Activated gamma-delta T cell treated with Interleukin-2 at 50 U/mL for 16 hours (primary cell): ENCODE measurements at regions not wholly inside any gene's neighbourhood (a gene's known extent, or its start where the extent isn't known, plus 50 kb on each side); places are given as distances from the start of the nearest gene placed in this dataset.

Source experiments
- DNase-seq: peaks from one replicate; pipeline ENCODE4 v3.0.0-alpha.2; 2020

- DNase-seq = no peak
These were observed 219.0 kb downstream of the CCNG2 start for GRCh38 chr4:77375866-77376607.

- no peak for DNase-seq
These were observed 219.9 kb downstream of the CCNG2 start for GRCh38 chr4:77376788-77377460.

GRCh38 chr4:77384094-77384493 is 221.5 kb upstream of the CXCL13 start:
- no peak for DNase-seq

DNA sequence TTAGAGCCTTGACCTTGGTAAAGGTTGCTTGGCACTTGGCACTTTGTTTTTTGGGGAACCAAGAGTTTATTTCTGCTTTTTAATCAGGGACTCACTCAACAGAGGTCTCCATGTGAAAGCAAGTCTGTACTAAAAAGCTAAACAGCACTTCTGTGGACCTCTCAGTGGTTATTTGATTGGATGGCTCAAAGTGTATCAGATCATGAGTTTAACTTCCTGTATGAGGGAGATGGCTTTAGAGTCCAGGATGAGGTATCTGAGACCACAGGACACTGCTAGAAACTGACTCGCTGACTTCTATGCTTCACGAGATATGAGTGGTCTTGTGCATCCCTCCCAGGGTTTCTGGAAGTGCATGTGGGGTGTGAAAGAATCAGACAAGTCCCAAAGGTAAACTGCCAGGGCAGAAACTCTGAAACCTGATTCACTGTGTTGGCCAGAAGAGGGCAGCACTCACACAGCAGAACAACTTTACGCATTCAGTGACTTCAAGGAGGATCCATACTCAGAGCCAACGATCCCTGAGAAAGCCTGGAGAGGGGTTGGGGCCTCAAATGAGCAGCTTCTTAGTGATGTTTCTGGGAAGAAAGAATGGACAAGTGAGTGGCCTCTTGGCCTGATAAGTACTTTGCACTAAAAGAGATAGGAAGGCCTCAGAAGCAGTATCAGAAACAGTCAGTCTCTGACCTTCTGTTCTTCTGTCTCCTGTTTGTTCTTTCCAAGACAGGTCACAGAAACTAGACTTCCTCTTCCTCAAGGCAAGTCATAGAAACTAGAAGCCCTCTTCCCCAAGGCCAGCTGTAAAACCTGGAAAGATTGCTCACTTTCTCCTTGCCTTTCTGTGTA is 220.3 kb upstream of the CXCL13 start:
- peak; percentile 35 for DNase-seq

DNA sequence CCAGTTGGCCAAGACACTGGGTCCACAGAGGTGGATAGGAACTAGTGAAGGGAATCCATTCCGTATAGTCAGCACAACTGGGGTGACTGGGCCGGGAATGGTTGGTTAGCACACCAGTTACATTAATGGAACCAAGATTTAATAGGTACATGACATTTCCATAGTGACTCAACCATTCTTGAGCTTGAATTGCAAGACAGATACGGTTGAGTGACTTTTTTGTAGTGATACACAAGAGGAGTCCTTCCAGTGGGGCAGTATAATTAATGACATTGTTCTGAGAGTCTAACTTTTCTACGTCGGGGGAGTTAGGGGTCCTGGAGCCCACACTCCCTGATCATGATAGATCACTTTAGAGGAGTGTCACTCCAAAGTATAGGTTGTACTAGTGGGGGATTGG is 211.6 kb upstream of the CXCL13 start:
- no peak for DNase-seq

DNA sequence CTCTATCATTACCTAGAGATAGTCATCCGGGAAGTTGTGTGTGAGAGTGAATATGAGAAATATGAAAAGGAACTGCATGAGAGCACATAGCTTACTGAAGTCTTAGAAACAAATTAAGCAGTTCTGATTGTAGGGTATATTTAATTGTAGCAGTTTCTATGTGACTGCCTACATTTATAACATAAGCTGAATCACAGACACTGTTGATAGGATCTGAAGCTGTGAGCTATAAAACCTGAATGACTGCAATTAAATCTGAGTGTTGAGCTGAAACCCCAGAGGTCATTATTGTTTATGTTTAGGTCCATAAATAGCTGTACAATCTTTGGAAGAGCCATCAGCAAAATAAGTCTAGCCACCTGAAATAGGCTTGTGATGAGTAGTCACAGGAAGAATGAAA is 210.1 kb upstream of the CXCL13 start:
- no peak for DNase-seq

GRCh38 chr4:77398256-77398655 is 207.4 kb upstream of the CXCL13 start:
- no peak for DNase-seq

- no peak for DNase-seq
These were observed 205.8 kb upstream of the CXCL13 start for GRCh38 chr4:77399831-77400230.

DNA sequence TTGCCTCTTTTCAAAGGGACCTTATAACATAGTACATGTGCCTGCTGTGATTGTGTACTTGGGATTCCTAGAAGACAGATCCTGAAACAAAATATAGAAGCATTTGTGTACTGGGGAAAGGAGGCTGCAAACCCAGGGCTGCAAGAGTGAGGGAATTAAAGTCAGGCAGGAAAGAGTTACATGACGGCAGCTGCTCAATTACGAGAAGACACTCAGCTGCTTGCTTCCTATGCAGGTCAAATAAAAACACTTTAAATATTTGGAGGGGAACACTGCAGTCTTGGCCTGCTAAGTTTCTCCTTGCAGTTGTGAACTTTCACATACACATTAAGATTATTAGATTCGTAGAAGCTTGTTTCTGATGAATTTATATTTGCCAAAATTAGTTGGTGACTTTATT is 191.9 kb upstream of the CXCL13 start:
- no peak for DNase-seq

DNA sequence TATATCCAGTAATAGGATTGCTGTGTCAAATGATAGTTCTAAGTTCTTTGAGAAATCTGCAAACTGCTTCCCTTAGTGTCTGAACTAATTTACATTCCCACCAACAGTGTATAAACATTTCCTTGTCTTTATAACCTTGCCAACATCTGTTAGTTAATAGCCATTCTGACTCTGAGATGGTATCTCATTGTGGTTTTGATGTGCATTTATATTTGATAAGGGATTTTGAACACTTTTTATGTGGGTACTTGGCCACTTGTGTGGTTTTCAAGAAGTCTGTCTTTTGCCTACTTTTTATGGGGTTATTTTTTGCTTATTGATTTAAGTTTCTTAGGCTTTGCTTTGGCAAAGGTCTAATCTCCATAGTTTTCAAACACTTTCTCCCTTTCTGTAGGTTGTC is 189.9 kb upstream of the CXCL13 start:
- no peak for DNase-seq

GRCh38 chr4:77418333-77418732 is 187.3 kb upstream of the CXCL13 start:
- DNase-seq = no peak

DNA sequence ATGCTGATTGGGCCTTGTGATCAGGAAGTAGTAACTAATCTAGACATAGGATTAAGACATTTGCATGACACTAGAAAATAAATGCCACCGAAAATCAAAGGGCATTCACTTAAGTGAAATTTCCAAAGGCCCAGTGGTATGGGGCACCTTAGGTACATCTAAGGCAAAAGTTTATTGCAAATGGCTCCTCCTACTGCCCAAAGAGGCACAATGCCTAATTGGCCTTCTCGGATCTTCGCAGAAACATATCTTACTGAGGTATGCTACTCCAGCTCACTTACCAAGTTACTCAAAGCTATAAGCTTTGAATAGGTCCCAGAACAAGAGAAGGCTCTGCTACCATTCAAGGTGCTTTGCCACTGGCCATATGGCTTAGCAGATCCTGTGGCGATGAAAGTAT is 174.8 kb upstream of the CXCL13 start:
- no peak for DNase-seq

GRCh38 chr4:77431546-77431945 is 174.1 kb upstream of the CXCL13 start:
- DNase-seq = no peak

GRCh38 chr4:77432717-77433417 is 172.8 kb upstream of the CXCL13 start:
- no peak for DNase-seq

GRCh38 chr4:77433418-77433733 is 172.2 kb upstream of the CXCL13 start:
- DNase-seq = no peak

GRCh38 chr4:77434299-77435092 is 171.1 kb upstream of the CXCL13 start:
- DNase-seq = no peak

DNA sequence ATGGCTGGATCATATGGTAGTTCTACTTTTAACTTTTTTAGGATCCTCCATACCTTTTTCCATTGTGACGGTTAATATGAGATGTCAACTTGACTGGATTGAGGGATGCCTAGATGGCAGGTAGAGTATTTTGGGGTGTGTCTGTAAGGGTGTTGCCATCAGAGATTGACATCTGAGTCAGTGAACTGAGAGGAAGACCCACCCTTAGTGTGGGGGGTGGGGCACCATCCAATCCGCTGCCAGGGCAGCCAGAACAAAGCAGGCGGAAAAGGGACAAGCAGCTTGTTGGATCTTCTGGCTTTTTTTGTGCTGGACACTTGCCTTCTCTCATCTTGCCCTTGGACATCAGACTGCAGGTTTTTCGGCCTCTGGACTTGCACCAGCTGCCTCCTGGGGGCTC is 168.5 kb upstream of the CXCL13 start:
- DNase-seq = no peak

DNA sequence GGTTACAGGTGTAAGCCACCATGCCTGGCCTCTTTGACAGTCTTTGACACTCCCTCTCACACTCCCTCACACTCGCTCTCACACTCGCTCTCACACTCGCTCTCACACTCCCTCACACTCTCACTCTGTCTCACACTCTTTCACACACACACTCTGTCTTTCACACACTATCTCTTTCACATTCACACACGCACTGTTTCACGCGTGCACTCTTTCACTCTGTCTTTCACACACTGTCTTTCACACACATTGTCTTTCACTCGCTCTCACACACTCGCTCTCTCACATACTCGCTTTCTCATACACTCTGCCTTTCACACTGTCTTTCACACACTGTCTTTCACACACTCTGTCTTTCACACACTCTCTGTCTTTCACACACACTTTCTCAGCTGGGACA is 167.1 kb upstream of the CXCL13 start:
- no peak for DNase-seq

DNA sequence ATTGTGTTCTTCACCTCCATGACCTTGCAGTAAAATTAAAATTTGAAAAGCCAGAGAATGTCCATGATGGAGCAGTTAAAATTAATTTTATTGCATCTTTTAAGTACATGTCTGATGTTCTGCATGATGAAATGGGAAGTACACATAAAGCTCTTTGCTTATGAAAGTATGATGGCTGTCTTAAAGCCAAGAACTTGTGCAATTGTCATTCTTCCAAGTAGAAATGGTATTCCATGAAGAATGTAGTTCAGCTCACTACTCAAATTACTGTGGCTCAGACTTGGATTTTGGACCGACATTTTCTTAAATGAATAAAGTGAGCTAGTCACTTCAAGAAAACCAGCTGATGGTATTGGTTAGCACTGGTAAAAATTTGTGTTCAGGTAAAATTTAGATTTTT is 161.7 kb upstream of the CXCL13 start:
- DNase-seq = no peak

DNA sequence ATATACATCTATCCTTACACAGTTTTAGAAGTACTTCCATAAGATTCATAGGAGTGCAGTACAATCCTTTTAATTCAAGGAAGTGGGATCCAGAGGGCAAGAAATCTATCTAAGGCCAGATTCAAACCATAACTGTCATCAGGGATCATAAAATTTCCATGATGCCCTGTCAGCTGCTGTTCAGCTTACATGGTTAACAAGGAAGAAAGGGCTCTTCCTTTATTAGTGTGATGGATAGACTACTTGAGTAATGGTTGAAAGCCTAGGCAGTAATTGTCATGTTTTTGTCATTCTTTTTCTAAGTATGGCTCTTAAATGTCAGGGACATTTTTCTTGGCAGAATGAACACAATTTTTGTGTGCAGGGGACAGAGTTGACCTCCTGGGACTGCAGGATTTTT is 159.8 kb upstream of the CXCL13 start:
- no peak for DNase-seq

DNA sequence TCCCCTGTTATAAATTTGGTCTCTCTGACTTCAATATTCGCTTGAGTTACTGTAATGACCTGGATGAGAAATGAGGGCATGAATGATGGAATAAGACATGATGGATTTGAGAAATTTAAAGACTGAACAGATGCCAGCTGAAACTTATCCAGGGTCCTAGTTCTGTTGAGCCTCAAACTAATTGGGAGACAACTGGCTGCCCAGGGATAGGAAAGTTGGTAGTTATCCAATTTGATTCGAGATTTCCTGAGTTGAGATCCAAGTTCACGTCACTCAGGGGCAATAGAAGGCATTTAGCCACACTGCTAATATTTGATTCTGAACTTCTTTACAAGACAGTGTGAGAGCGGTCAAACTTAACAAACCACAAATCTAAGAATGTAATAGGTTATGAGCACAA is 159.0 kb upstream of the CXCL13 start:
- DNase-seq = no peak

DNA sequence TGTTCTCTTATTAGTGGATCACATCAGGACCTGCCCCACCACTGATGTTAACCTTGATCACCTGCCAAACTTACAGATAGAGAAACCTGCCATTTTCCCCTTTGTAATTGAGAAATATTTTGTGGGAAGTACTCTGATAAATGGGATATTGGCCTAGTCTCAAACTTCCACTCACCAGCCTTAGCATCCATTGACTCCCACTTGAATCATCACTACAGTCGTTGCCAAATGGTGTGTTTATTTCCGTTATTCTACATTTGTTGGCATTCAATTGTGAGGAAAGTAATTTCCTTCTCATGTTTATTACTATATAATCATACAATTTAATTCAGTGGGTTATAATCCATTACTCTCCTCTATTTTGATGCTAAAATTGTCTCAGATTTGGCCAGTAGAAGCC is 156.4 kb upstream of the CXCL13 start:
- DNase-seq = no peak

DNA sequence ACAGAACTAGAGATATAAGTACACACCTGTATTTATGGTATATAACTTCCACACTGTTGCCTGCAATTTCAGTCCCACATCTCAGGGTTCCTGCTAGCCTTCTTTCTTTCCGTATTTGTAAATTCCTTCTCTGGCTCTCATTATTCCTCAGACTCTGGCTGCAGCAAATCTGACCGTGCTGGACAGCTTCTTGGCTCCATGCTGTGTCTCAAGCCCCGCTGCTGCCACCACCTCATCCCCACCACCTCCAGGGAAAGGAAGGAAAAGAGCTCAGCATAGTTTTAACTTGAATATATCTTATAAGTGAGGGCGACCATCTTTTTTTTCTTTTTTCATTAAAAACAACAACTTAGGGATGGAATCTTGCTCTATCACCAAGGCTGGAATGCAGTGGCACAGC is 155.6 kb upstream of the CXCL13 start:
- no peak for DNase-seq
